HT-29 (cell line): ENCODE measurements at regions not wholly inside any gene's neighbourhood (a gene's known extent, or its start where the extent isn't known, plus 50 kb on each side); places are given as distances from the start of the nearest gene placed in this dataset.
"Not testable (repeated sequence)": the region's sequence is repeated elsewhere in the genome, so short reads cannot be mapped to it uniquely, and the experiment has no call there.

Experiments
- DNase-seq: peaks from one replicate; pipeline ENCODE4 v3.0.0-alpha.2; 2015; ENCODE audit warnings: low spot score

DNA sequence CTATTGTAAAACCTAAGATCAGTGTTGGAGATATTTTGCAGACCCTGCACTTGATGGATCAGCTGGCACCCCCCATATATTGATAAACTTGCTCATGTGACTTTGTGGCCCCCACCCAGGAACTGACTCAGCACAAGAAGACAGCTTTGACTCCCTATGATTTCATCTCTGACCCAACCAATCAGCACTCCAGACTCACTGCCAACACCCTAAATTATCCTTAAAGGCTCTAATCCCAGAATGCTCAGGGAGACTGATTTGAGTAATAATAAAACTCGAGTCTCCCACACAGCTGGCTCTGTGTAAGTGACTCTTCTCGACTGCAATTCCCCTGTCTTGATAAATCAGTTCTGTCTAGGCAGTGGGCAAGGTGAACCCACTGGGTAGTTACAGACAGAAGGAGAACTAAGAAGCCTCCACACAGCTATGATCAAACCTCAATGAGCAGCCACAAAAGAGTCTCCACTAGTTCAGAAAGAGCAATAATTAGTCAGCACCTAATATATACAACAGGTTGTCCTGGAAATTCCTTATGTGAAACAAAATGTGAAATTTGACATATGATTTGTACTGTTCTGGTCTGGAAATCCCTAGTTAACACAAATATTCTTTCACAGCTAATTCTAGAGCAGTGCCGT, 52.2 kb downstream of the ACTL7B start:
- DNase-seq: no peak

DNA sequence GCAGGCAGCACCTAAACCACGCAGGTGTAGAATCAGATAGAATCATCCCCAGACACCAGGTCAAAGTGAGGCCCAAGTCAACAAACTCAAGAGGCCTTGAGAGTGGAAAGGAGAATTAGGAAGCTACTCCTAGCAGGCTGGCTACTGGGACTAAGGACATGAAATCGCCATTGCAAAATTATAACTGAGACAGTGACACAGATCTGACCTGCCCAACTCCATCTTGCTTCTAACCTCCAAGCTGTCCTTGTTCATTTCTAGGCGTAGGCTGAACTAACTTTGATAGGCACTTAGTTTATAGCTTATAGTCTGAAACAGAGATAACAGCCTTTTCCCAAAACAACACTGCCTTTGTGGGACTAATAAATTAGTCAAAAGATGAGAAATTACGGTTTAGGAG, 52.8 kb downstream of the ACTL7B start:
- no peak for DNase-seq

DNA sequence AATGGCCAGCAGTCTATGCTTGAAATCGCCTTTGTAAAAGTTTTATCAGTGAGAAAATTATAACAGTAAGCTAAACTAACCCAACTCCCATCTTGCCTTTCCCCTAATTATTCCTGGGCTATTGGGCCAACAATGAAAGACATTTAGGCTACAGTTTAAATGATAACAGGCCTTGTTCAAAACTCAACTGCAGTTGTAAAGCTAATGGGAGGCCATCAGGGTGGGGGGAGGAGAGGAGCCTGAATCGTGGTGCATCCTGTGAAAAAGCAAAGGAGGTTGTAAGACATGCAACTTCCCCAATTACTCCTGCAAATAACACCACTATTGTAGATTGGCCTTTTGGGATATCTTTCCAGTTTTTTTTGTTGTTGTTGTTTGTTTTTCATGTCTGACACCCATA, 53.8 kb downstream of the ACTL7B start:
- no peak for DNase-seq

DNA sequence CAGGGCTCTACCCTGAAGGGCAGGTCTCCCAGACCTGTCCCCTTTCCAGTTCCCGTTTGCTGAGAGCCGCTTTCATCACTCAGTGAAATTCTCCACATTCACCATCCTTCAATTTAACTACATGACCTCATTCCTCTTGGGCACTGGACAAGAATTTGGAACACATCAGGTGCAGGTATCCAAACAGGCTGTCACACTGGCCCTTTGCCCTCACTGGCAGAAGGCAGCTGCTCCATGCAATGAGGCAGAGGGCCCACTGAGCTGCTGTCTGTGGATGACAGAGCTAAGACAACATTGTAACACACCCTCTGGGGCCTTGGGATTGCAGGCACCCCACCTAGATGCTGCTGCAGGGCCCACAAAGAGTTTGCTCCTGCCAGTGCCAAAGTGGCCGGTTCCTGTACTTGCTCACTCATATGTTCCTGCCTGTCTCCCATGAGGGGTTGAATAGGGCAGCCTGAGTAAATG, 55.1 kb downstream of the ACTL7B start:
- no peak for DNase-seq

DNA sequence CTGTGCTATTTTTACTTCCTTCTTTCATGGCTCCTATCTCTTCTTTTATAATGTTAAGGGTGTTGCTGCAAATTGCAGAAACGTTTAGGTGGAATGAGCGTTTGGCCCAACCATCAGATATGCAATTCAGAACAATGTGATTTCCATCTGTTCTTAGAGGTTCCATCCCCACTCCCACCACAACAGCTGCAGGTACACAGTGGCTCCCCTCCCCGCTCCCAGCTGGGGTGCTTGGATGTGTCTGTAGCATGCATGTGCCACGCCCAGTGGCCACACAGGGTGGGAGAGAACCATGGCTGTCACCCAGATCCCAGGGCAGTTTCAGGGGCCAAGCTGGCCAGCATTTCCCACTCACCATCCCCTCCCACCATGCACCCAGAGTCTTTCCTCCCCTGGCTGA, 62.2 kb downstream of the ACTL7B start:
- DNase-seq: no peak

DNA sequence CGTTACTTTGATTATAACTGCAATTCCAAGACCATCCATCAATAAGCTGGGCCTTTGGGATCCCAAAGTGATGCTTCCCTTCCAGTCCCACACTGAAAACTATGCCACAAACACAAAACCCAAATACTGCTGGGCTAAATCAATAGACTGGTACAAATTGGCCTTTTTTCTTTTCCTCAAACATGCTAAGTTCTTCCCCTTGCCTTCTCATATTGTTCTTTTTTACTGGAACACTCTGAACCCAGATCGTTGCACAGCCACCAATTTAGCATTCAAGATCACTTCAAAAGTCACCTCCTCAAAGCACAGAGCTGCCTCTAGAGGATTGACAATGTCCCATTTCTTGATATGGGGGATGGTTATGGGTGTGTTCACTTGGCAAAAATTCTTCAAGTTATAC, 66.0 kb downstream of the ACTL7B start:
- DNase-seq: no peak

DNA sequence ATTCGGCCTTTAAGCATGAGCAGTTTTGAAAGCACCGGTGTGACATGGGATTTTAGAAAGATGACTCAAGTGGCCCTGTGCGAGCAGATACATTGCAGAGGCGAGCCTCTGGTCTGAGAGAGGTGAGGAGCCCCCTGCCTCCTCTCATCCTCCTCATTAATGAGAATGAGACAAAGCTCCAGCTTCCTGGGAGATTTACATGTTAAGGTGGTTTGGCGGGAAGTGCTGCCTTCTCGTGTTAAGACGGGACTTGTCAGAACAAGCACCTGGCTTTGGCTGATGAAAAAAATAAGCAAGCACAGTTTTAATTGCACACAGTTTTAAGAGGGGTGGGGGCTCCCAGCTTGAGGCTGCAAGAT, 68.1 kb downstream of the ACTL7B start:
- no peak for DNase-seq

DNA sequence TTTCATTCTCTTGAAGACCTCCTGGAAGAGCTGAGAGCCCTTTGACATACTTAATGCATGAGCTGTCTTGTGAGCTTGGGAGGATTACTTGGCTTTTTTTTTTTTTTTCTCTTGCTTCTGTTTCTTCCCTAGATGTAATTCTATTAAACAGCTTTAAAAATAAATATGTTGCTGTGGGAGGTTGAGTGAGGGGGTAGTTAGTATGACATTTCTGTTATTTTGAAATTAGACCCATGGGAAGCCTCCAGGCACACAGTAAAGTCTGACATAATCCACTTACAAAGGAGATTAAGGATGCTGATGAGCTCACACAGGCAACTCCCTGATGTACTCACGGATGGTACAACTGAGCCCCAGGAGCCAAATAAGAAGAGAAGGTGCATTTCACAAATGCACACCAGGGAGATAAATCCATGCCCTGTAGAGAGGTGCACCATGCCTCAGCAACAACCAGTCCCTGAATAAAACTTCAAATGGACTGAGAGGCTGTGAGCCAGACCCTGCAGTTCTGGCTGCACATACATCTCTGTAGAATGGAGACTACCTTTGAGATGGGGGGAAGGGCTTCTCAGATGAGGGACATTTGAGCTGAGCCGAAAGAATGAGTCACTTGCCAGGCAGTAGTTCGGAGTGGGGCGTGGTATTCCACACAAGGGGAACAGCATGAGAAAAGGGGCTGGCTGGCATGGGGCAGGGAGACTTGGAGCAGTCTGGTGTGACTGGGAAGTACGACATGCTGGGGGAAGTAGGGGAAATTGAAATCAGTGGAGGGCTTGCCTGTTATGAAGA, 68.7 kb downstream of the ACTL7B start:
- no peak for DNase-seq

DNA sequence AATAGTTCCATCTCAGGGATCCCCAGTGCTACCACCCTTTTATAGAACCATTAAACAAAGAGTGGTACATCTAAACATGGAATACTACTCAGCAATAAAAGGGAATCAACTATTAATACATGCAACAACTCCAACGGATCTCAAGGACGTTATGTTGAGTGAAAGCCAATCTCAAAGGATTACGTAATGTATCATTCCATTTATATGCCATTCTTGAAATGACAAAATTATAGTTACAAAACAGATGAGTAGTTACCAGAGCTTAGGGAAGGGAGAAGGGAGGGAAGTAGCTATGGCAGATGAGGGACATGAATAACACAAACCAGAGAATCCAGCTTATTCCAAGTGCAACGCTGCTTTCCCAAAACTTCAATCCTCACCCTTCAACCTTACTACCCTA, 69.5 kb downstream of the ACTL7B start:
- DNase-seq: no peak

DNA sequence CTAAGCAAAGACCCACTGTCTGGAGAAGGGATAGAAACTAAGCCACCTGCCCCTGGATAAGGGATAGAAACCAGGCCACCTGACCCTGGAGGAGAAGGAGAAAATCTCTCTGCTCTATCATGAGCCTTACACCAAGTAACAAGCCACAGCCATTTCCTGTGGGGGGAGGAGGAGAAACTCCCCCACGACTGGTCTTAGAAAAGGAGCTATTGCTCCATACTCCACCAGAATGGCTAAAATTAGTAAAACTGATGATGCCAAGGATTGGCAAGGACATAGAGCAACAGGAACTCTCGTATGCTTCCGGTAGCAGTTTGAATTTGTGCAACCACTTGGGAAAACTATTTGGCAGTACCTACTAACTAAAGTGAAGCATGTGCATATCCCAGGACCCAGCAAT, 70.8 kb downstream of the ACTL7B start:
- no peak for DNase-seq

DNA sequence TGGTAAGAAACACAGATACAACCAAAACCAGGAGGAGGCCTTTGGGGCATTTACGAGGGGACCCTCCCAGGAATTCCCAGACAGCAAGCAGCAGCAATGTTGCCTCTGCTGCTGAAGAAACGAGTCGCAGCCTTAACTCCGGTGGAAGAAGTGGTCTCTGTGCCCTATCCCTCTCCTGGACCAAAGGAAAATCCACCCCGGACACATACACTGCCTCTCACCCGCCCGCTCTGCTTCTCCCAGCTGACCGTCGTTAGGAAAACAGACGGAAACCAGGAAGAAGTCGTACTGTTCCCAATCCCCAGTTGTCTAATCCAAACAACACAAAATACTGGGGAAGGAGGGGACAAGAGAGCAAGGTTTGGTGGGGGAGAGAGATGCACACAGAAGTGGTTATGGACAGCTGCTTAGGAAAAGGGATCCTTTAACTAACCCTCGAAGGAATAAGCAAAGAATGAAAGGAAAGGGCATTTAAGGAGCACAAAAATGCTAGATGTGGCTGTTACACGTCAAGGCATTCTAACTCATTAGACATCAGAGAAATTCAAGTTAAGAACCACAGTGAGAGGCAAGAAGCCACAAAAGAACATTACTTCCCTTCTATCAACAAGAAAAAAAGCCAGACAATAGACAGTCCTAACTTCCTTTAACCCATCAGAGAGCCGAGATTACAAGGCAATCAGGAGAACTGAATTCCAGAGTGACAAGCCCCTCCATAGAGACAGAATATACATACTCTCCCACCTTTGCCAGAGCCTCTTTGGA, 71.9 kb downstream of the ACTL7B start:
- peak; percentile 30 for DNase-seq

DNA sequence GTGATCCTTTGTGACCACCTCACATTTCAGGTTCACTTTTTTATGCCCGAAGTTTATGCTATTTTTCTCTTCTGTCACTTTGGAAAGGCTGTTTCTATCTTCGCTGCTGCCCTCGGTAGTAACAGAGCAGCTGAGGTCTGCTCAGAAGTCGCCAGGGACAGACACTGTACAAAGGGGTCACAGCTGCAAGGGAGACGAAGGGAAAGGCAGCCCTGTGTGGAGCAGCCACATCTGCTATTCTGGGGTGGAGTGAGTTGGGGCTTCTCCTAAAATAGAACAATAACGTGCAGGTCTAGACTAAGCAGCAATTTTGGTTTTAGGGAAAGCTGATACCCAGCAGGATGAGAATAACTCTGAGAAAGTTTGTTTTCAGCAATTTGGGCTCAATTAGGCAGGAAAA, 72.5 kb downstream of the ACTL7B start:
- DNase-seq: no peak

DNA sequence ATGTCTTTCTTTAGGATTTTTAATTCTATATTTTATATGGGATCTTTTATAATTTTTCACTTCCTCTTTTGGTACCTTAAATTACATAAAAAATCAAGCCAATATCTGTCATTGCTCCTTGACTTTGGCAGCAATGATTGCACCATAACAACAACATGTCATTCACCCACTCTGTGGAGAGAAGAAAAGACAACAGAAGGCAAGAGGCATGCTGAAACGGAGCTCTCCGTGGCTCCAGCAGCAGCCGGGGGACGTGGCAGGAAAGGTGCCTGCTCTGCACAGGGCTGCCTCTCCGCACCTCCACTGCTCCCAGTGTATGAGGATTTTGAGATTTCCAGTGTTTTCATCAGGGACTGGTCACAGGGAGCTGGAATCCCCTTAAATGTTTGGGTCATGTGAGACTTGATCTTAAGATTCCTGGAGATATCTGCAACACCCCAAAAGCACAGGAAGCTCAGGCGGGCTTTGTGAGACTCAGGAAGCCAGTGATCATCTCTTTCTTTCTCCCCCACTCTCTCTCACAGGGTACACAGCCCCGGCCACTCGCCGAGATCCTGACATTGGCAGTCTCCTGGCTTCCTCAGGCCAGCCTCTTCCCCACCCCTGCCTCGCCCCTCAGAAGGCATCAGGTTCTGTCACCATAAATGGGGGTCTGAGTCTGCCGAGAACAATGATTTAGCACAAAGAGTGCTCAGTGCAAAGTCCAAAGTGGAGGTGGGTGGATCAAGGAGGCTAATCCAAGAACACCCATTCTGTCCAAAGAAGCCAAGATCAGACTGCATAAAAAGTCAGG, 74.6 kb downstream of the ACTL7B start:
- DNase-seq: peak; percentile 41

DNA sequence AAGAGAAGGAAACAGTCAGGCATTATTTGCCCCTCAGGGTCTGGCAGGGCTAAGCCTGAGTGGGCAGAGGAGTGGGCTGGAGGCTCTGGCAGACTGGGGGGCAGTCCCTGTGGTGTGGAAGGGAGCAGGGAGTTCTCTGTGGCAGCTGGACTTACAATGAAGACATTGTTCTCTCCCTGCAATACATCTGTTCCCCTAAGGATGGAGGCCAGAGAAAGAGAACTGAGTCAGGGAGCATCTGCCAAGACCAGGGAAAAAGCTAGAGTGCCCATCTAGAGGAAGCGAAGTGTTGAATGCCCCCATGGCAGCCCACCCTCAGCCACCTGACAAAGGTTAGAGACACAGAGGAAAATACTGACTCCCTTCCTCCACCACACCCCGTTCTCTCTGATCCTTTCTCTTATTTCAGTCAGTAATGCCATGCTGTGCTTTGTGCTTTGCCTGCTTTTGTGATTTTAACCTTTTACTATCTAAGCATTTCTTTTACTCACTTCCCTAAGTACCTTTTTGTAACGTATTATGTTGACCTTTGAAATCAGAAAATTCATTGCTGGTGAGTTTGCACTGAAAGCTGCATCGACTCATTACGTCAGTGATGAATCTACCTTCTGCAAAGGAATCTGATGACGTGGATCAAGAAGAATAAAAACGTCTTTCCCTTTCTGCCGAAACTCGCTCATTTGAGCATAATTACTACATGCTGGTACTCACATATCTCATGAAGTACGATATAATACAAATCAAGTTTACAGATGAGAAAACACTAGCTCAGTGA, 76.0 kb downstream of the ACTL7B start:
- no peak for DNase-seq

DNA sequence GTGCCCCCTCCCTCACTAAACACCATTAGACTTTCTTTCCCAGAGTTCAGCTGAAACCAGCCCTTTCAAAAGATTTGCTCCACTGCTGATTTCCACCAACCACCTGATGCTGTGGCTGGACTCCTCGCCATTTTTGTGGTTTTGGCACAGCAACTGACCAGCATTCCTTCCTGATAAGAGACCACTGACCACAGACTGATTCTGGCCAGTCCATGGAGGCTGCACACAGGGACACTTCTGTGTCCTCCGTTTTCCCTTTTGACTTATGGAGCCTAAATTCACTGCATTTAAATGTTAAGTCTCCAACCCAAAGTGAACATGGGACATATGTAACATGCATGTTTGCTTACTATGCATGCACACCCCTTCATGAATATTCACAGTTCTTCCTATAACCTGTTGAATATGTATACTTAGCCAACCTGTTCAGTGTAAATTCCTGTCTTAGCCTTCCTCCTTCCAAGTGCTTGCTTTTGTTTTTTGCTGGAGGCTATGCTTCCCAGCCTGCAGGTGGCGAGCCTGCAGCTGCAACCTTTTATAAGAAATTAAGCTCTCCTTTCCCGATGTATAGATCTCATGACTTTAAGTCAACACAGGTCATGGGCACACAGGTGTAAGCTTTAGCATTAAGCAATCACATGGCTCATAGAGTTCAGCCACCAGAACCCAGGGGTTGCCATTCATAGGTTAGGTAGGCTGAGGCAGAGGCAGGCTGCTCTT, 78.7 kb downstream of the ACTL7B start:
- DNase-seq: peak; percentile 30

DNA sequence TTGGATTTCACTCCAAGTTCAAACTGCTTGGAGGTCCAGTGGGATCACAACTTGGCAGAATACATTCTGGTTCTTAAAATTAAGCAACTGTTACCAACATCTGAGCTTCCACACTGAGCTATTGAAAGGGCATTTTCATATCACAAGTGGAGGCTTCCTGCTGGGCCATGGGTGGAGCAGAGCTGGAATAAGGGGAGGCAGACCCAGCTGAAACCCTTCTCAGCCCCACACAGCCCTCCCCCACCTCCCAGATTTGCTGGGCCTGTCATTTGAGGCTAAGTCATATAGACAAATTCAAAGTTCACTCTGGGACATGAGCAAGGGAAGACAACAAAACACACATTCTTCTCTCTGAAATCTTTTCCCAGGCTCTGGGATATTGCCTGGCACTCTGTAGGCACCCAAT, 79.9 kb downstream of the ACTL7B start:
- no peak for DNase-seq

DNA sequence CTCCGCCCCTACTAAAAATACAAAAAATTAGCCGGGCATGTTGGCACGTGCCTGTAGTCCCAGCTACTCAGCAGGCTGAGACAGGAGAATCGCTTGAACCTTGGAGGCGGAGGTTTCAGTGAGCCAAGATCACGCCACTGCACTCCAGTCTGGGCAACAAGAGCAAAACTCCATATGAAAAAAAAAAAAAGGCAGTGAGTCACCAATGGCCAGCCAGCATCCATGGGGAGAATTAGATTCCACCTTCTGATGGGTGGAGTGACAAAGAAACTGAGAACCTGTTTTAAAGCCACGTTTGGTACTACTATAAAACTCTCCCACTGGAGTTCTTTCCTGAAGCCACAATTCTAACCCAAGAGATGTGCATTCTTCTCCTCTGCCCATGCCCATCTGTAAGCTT, 81.7 kb downstream of the ACTL7B start:
- DNase-seq: not testable (repeated sequence)

DNA sequence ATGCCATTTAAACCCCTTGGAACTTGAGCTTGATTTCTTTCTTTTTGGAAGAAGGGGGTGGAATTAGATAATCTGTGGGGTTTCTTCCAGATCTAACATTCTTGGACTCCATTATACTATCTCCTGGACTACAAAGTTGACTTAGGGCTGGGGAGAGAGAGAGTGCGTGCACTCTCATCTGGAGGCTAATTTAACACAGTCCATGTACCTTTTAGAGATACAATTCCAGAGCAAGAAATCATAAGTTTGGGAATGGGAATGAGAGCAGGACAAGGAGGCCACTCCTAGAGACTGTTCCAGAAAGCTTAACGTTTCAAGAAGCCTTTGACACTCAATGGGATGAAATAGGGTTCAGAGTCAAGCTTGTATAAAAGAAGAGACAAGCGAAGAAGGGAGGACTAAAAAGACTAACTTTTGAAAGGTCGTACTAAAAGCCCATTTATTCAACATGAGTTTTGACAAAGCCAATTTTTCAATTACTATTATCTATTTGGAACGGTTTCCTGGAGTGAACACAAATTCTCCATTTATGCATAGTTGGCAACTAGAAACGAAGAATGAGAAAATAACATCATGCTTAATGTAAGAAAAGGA, 83.4 kb downstream of the ACTL7B start:
- no peak for DNase-seq

DNA sequence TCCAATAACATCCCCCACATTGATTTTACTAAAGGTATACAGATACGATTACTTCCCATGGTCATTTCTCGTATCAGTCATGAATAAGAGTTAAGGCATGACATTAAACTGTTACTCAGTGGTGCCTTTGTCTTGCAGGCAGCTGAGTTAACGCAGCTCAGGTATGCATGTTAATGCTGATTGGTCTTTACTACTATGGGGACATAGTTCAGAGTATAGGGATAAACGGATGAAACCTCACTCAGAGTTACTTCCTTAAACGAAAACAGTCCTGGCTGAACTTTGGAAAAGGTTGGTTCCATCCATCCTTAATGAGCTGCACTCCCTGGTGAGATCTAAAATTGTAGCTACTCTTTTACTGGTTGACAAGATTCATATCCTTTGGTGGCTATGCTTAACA, 87.0 kb downstream of the ACTL7B start:
- no peak for DNase-seq

DNA sequence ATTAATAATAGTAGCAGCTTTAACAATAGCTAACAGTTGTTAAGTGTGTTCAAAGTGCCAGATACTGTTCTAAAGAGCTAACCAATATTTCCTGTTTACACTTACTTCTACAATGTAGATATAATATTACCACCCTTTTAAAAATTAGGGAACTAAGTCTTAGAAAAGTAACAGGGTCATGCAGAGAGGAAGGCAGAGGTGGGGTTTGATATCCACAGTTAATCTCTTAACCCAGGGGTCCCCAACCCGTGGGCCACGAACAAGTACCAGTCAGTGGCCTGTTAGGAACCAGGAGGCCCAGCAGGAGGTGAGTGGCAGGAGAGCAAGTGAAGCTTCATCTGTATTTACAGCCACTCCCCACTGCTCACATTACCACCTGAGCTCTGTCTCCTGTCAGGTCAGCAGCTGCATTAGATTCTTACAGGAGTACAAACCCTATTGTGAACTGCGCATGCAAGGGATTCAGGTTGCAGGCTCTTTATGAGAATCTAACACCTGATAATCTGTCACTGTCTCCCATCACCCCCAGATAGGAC, 89.1 kb downstream of the ACTL7B start:
- DNase-seq: no peak
